ENCODE measurements at regions not wholly inside any gene's neighbourhood (a gene's known extent, or its start where the extent isn't known, plus 50 kb on each side); places are given as distances from the start of the nearest gene placed in this dataset.

DNA sequence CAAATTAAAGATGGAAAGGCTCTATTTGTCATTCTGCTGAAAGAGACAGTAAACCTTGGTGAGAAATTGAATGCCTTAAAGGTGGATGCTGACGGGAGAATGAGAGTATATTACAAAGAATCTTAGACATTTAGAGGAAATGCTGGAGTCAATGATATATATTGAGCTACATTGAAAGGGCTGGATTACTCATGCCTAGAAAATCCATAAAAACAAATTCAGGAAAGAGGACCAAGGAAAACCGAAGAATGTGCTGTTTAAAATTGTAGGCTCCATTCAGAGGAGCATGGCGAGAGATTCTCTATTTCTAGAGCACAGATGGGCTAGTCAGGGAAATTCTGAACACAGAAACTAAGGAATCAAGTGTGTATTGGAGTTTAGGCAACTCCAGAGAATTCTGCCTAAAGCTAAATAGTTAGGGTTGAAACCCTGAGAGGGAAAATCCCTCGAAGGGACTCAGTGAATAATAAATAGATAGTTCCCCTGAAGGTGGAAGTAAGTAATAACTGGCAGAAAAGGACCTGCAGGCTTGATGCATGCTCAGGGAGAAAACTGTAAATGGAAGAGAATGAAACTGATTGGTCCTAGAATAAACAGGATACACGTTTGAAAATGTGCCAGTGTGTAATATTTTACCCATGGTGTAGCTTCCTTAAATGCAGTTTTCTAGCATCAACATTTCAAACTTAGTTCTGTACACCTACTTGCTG lies 1532.4 kb upstream of the TENM3 start:
- no peak for DNase-seq

DNA sequence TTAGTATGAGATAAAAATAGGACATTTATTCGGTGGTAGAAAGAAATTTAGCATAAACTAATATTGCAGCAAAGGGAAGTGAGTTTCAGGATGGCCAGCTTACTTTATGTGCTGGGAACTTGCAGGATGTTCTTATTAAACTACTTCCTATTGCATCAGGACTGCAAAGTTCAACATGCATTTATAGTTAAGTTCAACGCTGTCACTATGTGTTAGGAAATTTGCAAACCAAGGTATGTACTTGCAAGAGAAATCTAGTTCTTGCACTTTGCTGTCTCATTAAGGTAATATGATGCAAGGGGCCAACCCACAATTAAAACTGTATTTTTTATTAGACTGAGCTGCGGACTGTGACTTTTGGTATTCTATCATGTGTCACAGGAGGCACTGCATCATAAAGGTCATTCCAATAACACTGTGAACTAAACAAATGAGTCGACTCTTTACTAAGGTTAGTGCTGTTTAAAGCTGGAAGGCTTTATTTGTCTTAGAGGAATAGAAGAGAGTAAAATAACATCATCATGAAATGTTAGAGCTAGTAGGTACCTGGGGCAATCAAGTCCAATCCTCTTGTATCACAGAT lies 1525.7 kb upstream of the TENM3 start:
- no peak for DNase-seq

DNA sequence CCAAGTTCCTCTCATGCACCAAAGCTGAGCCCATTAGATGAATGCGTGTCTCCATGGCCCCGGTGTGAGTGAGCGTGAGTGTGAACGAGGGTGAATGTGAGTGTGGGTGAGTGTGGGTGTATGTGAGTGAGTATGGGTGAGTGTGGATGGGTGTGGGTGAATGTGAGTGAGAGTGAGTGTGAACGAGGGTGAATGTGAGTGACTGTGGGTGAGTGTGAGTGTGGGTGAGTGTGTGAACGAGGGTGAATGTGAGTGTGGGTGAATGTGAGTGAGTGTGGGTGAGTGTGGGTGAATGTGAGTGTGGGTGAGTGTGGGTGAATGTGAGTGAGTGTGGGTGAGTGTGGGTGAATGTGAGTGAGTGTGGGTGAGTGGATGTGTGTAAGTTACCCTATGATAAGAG lies 1521.8 kb upstream of the TENM3 start:
- no peak for DNase-seq

DNA sequence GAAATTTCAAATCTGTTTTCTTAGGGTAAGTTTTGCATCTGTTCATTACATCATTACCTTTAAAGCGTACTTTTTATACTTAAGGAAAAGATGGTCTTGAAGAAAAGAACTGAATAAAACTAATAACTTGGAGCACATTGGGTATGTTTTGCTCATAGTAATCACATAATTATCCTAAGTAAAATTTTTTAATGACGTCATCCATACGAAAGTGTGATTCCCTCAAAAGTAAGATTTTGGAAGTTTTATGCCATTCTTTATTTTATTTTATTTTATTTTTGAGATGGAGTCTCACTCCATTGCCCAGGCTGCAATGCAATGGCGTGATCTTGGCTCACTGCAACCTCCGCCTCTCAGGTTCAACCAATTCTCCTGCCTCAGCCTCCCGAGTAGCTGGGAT lies 1516.6 kb upstream of the TENM3 start:
- no peak for DNase-seq

DNA sequence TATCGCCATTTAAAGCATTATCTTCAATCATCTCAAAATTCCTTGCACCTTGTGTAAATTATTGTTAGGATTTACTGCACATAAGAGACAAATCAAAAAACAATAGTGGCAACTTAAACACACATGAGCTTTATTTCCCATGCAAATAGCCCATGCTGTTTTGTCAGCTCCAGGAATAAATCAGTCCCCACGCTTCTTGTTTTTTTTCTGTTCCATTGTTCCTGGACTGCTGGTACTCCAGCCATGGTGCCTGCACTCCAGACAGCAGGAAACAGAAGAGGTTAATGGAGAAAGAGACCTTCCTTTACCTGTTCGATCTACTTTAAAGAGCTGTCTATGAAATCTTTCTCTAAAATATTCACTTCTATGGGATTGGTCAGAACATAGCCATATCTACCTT lies 1515.7 kb upstream of the TENM3 start:
- DNase-seq: no peak

DNA sequence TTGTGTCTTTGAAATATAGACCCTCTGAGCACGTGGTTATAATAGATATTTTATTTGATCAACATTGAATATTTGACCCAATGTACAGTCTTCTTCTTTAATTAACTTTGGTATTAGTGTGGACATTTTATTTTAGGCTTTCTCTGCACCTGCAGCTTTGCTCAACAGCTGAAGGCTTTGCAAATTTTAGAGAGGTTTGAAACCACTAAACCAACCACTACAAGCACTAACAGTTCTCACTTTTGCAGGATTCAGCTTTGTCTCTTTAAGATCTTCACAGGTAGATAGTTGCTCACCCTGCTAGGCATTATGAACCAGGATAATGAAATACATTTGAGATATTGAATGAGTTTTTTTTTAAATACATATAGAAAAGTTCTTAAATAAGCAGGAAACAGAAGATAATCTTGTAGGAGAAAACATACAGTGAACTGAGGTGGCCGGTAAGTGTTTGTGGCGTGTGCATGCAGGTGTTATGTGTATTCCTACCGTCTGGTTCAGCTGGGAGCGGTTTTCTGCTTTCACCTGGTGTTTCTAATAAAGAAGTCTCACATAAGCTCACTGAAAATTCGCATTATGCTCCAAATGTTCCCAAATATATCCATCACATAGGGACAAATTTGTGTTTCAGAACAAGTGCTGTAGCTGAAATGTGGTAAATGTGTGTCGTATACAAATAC lies 1508.3 kb upstream of the TENM3 start:
- no peak for DNase-seq

DNA sequence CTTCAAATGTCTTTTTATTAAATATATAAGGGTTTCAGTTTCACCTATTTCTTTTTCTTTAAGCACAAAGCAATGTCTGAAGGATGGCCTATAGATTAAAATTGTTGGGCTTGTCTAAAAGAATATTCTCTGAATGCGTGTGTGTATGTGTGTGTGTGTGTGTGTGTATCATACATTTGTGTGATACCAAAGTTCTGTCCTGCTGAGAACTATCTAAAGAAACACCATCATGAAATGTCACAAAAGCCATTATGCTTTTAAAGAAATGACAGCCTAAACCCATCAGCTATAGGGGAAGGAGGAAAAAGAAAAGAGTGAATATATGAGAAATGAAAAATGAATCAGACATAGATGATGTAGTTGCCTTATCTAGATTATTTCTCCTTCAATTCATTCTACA lies 1501.5 kb upstream of the TENM3 start:
- no peak for DNase-seq

DNA sequence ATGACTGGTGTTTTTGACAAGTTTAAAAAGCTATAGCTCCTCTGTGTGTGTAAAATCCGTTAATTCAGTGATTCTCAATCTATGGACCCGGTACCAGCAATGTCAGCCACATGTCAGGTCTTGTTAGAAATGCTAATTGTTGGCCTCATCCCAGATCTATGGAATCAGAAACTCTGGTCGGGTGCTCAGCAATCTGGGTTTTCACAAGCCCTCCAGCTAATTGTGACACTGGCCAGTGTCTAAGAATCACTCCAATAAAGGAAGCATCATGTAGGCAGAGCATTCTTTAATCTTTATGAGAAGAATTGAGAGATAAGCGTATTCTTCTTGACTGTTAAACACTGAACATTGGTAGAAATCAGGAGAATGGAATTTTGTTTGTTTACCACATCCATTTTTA lies 1498.2 kb upstream of the TENM3 start:
- no peak for DNase-seq

DNA sequence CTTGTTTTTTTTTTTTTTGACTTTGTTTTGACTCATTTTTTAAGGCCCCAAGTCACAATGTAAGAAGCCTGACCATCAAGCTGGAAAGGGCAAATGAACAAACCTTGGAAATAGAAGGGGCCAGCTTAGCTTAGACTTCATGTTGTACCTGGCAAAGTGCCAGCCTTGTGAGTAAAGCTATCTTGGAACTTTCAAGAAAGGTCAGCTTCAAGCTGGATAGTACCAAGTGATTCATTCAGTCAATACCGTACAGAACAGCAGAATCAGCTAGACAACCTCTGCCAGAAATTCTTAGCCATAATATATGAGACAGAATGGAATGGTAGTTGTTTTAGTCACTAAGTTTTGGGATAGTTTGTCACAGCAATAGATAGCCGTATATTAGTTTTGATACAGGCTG lies 1492.2 kb upstream of the TENM3 start:
- no peak for DNase-seq

DNA sequence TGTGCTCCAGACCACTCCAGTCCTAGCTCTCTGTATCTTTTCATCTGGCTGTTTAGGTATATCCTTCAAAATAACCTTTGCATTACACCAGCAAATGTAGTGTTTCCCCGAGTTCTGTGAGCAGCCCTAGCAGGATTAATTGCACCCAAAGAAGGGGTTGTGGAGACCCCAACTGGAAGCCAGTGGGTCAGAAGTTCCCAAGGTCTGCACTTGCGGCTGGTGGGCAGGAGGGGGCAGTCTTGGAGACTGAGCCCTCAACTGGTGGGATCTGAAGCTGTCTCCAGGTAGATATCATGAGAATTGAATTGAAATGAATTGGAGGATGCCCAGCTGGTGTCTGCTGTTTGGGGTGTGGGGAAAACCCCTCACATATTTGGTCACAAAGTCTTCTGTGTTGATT lies 1485.3 kb upstream of the TENM3 start:
- DNase-seq: no peak

DNA sequence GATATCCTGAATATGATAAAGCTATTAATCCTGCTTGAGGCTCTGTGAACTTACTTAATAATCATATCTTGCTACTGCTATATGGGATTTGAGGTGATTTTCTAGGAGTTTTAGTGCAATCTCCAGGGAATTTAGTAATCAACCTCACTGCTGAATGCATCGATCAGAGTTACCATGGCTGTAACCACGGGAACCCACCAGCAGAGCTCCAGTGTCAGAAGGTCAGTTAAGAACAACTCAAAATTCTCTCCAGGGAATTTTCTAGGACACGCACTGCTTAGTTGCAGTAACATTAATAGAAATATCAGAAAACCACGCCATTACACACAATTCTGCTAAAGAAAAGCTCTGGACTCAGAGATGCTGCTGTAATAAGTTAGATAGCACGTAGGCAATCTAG lies 1477.2 kb upstream of the TENM3 start:
- DNase-seq: no peak

DNA sequence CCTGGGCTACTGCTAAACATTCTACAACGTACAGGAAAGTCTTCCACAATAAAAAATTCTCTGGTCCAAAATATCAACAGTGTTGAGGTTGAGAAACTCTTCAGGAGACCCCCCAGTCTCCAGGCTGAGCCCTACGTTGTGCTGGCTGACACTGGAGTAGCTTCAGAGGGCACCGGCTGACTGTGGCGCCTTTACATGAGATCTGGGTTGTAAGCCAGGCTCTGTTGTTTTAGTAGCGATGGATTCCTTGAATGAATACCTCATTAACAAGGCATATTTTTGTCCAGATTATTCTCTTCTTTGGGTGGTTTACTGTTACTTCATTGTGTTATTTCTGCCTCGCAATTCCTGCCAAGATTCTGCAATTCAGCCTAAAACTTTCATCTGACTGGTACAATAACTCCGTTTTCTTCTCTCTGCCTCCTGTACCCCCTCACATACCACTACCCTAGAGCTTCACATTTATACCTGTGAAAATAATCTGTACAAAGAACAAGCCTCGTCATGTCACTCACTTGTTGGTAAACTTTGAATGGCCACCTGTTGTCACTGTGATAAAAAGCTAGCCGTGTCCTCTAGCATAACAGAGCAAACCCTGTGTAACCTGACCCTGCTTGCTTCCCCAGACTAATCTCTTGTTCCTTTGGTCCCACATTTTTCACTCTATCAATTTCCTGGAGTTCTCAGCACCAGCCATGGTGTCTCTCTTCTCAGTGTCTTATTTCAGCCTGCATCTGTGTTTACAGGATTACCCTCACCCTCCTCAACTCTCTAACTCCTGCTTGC lies 1476.1 kb upstream of the TENM3 start:
- DNase-seq: no peak

DNA sequence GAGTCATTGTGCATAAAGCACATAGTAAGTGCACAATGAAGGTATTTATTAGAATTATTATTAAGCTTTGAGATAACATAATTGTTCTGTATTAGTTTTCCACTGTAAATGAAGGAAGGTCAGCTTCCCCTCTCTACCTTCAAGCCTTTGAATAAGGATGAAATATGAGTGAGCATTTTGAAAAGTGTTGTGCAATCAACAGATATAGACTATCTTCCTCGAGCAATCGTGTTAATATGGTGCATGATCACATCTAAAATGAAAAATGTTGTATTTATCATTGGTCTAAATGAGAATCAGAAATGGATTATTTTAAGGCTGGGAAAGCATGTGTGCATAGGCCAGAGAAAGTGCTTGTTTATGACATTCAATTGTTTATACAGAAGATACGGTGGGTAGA lies 1474.6 kb upstream of the TENM3 start:
- DNase-seq: no peak

DNA sequence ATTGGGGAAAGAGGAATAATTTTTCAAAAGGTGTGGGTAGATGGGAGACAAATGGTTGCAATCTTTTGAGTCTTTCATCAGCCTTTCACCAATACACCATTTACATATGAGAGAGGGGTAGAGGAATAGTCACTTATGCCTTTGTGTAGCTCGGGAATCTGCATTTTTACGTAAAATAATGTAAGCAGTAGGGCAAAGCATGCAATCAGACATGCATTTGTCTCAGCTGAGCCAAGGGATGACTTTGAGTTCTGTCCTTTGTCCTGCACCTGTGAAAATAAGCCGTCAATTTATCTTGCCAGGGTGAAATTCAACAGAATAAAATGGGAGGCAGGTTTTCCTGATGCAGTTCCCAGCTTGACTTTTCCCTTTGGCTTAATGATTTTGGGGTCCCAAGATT lies 1473.4 kb upstream of the TENM3 start:
- DNase-seq: no peak

DNA sequence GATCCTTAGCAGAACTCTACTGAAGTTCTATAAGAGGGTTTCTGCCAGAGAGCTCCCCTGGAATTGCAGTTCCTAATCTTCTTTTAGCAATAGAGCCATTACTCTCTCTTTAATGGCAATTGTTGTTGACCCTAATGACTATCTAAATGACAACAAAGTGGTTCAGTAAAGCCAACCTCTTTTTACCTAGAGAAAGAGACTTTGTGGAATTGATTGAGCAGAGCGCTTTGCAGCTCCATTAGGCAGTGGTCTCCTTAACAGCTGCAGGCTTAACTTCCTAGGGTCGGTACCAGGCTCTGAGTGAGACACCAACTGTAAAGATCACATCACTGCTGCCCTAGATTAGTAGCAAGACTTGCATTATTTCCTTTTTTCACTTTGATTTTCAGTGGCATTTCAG lies 1472.9 kb upstream of the TENM3 start:
- DNase-seq: no peak

DNA sequence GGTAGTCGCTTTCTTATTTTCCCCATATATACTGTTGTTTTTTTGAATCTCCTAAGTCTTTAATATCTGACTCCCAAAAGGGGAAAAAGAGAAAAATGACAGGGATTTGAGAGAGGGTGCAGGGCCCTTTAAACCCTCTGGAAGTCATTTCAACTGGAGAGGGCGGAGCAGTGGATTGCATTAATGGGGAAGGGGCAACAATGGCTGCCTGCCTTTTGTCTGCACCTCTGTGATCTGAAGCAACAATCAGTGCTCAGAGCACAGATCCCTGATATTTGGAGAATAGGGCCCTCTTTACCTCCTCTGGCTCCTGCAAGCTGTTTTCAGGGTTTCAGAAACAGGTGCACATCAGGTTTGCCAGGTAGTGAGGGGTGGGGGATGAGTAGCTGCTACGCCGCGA lies 1458.3 kb upstream of the TENM3 start:
- no peak for DNase-seq

DNA sequence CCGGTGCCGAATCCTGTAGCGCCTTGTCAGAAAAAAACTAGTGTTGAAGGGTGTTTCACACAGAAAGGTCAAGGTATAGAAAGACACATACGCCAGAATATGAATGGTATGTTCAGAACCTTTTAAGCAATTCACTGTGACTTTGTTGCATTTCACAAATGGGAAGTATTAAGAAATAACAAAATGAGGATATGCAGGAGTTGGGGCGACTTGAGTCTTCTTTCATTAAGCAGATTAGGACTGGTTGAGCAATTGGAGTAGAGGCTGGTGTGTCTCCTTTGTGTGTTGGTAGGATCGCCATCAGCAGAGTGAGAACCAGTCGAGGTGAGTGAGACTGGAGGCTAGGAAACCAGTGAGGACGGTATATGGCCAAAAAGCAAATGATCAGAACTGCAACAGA lies 1454.5 kb upstream of the TENM3 start:
- no peak for DNase-seq

DNA sequence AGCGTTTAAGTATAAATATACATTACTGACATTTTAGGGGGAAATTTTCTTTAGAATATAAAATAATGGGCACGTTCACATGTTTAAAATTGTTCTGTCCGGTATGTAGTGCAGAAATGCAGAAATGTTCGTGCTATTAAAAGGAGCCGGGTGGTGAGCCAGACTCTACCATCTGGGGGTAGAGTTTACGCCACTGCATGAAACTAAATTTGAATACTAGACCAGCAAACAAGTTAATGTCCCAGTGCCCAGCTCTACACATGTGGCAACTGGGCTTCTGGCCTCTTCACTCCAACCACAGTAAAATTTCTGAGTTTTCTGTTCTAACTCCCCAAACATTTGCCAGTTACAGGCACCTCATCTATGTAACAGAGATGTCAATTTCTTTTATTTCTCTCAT lies 1453.3 kb upstream of the TENM3 start:
- no peak for DNase-seq

DNA sequence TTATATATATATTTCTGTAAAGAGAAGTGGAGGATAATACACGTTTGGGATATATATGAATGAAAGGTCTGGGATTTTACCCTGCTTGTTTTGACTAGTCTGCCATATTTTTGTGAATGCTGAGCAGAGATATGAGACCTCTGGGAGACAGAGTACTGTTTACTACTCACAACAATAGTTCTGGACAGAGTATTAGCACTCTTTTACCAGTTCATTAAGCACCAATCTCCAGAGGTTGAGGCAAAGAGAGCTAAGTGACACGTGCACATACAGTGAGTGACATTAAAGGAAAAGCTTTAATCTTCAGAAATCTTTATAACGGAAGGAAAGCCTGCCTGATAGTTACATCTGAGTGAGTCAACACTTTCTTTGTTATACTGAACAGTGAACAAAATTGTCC lies 1452.7 kb upstream of the TENM3 start:
- no peak for DNase-seq

DNA sequence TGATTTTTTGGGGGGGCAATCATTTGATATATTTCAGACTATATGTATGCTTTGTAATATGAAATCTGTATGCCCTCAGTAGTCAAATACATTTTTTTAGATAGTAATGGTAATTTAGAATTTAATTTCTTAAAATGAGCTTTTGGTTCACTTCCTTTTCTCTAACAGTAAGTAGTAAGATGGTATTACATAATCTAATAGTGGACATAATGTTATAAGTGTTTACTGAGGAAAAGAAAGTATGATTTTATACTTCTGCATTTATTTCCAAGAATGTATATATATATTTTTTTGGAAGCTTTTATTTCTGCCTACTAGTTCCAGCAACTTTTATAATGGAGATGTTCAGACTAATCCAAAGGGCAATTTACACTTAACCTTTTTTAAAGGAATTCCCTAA lies 1450.7 kb upstream of the TENM3 start:
- DNase-seq: no peak

DNA sequence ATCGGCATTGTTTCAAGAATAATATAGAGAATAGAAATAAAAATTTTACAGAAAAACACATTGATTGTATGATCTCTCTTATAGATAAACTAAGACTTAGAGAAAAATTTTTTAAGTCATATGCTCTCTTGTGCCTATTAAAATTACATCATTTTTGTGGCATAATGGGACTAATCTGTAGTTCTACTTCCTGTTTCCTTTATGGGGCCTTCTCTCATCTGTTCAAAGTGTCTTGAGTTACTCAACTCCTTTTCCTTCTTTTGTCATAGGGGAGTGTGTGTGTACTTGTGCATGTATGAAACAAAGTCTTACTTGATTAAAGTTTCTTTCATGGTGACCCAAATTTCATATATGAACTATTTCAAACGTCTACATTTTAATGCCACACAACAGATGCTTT lies 1448.9 kb upstream of the TENM3 start:
- DNase-seq: no peak

DNA sequence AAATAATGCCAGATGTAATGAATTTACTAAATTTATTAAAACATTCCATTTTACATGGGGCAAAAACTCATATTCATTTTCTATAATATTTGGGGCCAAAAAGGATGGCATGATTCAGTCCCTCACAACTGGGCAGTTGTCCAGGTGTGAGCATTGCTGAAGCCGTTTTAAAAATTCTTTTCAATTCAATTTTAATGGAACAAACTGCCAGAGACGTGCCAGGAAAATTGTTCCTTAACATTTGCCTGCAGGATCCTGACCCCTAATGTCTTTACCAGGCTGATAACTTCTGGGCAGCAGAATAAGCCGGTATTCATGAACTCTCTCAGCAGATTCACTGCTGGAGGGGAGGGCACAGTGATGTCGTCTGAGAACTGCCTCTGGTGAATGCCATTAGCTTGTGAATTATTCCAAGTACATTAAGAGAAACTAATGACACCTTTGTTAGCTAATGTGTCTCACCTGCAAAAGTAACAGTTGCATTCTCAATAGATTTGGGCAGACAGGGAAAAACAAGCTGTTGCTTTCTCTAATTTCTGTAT lies 1445.1 kb upstream of the TENM3 start:
- no peak for DNase-seq

DNA sequence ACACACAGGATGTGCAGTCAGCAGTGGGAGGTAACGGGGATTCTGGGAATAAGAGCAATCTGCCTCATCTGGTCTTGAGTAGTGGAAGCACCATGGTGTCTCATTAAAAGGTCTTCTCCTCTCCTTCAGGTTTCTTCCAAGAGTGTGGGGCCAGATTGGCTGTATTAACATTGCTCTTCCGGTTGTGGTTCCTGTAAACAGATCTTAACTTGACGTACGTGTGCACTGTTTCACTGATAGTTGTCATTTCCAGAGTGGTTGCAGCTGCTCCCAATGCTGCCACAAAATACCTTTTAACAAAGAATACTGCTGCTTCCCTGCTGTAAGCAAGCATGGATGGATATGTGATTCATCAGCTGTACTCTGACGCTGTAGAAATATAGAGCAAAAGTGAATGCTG lies 1443.4 kb upstream of the TENM3 start:
- DNase-seq: no peak

DNA sequence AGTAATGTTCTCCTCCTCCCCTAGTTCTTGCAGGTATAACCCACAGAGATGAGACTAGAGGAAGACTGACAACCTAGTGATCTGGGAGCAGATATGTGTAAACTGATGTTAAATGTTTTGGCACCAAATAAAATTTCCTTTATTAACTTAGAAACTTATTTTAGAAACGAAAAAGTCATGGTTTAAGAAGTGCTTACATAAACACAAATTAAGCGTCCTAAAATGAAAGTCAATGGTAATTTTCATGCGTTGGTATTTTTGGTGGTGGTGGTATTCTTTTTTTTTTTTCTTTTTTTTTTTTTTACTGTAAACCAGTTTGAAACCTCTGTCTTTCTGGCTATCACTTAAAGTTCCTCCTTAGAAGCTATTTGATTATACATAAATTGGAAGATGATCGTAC lies 1438.1 kb upstream of the TENM3 start:
- no peak for DNase-seq
